GM23248 (cell line): ENCODE measurements at regions not wholly inside any gene's neighbourhood (a gene's known extent, or its start where the extent isn't known, plus 50 kb on each side); places are given as distances from the start of the nearest gene placed in this dataset.

Experiments
- EZH2 ChIP-seq: fragments of 200-600 bp; sonication (generic); IDR thresholded peaks from 2 replicates; pipeline ENCODE4 v1.6.1; 2018; ENCODE audit warnings: antibody characterized with exemption, mild to moderate bottlenecking; ENCODE audit not compliant: insufficient read depth, poor library complexity, severe bottlenecking
- EZH2phosphoT487 ChIP-seq: fragments of 200-600 bp; sonication (generic); IDR thresholded peaks from 2 replicates; pipeline ENCODE4 v1.6.1; 2018; ENCODE audit warnings: antibody characterized with exemption, moderate library complexity, mild to moderate bottlenecking, low read depth; ENCODE audit not compliant: insufficient read depth

DNA sequence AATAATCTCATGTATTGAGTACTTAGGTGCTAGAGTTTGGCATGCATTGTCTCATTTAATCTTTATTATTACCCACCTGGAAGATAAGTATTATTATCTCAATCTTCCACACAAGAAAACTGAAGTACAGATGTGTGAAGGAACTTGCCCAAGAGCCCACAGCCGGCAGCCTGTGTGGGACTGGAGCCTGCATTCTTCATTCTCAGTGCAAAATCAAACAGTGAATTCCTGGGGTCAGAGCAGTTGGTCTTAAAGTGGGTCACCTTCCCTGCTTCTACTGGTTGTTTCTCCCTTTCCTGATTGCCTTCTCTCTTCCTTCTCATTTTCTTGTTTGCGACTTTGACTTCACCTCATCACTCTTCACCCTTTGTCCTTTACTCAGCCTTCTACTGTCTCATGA, 144.7 kb upstream of the LYZL1 start:
- TF ChIP-seq EZH2 (no peak), EZH2phosphoT487 (no peak)
